Stimulated activated naive CD8-positive, alpha-beta T cell treated with anti-CD3 and anti-CD28 coated beads, Interleukin-15, amount 100 ng/mL, for 72 hours (primary cell): ENCODE measurements at regions not wholly inside any gene's neighbourhood (a gene's known extent, or its start where the extent isn't known, plus 50 kb on each side); places are given as distances from the start of the nearest gene placed in this dataset.

Source experiments
- ATAC-seq: fragments of 150-1000 bp; cut with Tn5 transposase; 2 replicates; pipeline ENCODE4 v1.10.0; 2021; ENCODE audit warnings: mild to moderate bottlenecking, moderate library complexity
- DNase-seq, 2 donors: peaks; one replicate each; pipeline ENCODE4 v3.0.0; 2021 to 2022
- H3K27ac Mint-ChIP-seq, 2 donors: one replicate each; pipeline ENCODE4 v1.8.0; 2022; ENCODE audit warnings: mild to moderate bottlenecking in 2 of 2, mixed read lengths in 2 of 2, moderate library complexity in 2 of 2
- H3K27me3 Mint-ChIP-seq: one replicate; pipeline ENCODE4 v1.8.0; 2022; ENCODE audit warnings: mixed read lengths
- H3K4me1 Mint-ChIP-seq: one replicate; pipeline ENCODE4 v1.8.0; 2022; ENCODE audit warnings: mild to moderate bottlenecking, mixed read lengths
- H3K4me3 Mint-ChIP-seq, 2 donors: one replicate each; pipeline ENCODE4 v1.8.0; 2022; ENCODE audit warnings: mild to moderate bottlenecking in 2 of 2, mixed read lengths in 2 of 2, moderate library complexity in 1 of 2
- H3K9me3 Mint-ChIP-seq, 2 donors: one replicate each; pipeline ENCODE4 v1.8.0; 2022; ENCODE audit warnings: mixed read lengths in 2 of 2

DNA sequence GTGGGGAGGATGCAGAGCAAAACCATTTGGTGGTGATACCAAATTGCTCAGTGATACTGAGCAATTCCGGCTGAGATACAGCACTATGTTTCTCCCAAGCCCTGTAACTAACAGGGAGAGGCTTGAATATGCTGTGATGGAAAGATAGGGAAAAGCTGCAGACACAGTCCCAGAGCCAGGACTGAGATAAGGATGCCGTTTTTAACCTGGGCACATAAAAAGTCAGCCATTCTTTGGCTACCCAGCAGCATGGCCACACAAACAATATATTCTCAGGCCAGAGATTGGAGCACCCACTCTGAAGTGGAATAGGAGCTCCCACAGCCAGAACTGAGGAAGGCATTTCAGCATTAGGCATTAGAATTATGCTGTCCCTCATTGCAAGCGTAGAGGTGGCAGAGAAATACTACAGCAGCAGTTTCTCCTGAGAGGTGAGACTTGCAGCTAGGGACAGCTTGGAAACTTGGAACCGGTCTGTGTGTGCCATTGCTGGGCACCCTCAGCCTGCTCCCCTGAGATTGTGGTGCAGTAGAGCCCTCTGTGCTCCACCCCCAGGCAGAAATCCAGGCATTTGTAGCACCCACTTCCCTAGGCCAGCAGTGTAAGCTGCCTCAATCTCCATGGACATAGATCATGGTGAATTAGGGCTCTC is 346.5 kb downstream of the TMEM135 start:
- H3K27me3 Mint-ChIP-seq, result peaks cover 9% of the 10 kb centered on the region
- no peak for ATAC-seq
- peaks cover 6 to 29% of the 10 kb centered on the region in 2 donors for H3K9me3 Mint-ChIP-seq
- DNase-seq, result no peak
- no peaks in the 10 kb centered on the region for H3K4me1 Mint-ChIP-seq
- no peak overlapping the region for H3K4me3 Mint-ChIP-seq
- no peak overlapping the region for H3K27ac Mint-ChIP-seq

DNA sequence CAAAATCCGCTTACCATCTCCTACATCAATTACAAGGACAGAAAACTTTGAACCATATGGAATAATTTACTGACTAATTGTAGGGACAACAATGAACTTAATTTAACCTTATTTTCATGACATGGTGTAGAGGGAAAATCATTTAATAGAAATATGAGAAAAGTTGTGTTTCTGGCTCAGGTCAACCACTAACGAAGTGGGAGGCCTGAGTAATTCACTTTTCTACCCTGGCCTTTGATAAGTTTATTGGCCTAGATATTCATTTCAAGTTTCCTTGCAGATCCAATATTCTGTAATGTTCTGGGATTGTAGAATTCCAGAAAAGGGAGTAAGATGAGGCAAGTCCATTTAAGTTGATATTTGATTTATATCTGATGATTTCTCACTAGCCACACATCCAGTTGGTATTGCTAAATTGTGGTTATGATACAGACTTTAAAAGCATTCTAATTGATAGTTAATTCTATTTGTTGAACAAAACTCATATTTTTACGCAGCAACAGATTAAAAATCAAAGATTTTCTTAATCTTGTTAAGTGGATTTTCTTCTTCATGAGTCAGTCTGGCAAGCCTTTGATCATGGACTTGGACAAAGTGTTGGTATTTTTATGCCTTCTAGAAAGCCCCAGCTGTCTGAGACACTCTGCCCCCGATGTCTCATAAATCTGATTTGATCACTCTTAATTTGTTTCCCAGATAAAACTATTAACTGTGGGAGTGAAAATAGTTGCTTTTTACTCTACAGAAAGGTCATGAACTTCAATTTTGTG is 336.5 kb downstream of the TMEM135 start:
- no peak for ATAC-seq
- H3K9me3 Mint-ChIP-seq, result no peaks in the 10 kb centered on the region
- DNase-seq, result no peak
- H3K27ac Mint-ChIP-seq, result no peak overlapping the region
- no peak overlapping the region for H3K4me3 Mint-ChIP-seq
- H3K4me1 Mint-ChIP-seq, result no peaks in the 10 kb centered on the region
- peaks cover 18% of the 10 kb centered on the region for H3K27me3 Mint-ChIP-seq
